Duodenal mucosa (tissue), 2 donors: ENCODE measurements at regions not wholly inside any gene's neighbourhood (a gene's known extent, or its start where the extent isn't known, plus 50 kb on each side); places are given as distances from the start of the nearest gene placed in this dataset.
"Not testable (repeated sequence)": the region's sequence is repeated elsewhere in the genome, so short reads cannot be mapped to it uniquely, and the experiment has no call there.

ENCODE experiments used
- H3K27ac ChIP-seq: one replicate; pipeline ENCODE4 v1.7.0; 2013; ENCODE audit warnings: low read depth, low read length
- H3K27me3 ChIP-seq, 2 donors: one replicate each; pipeline ENCODE4 v1.7.0; 2013; ENCODE audit warnings: low read length in 2 of 2, control low read depth in 1 of 2; ENCODE audit not compliant: insufficient read depth in 2 of 2, control insufficient read depth in 1 of 2
- H3K36me3 ChIP-seq, 2 donors: one replicate each; pipeline ENCODE4 v1.7.0; 2013; ENCODE audit warnings: low read length in 2 of 2, control low read depth in 1 of 2; ENCODE audit not compliant: insufficient read depth in 2 of 2, control insufficient read depth in 1 of 2
- H3K4me1 ChIP-seq, 2 donors: one replicate each; pipeline ENCODE4 v1.7.0; 2013; ENCODE audit warnings: low read length in 2 of 2, control low read depth in 1 of 2; ENCODE audit not compliant: insufficient read depth in 2 of 2, control insufficient read depth in 1 of 2
- H3K4me3 ChIP-seq, 2 donors: one replicate each; pipeline ENCODE4 v1.7.0; 2013; ENCODE audit warnings: low read length in 2 of 2, low read depth in 1 of 2
- H3K9ac ChIP-seq, 2 donors: one replicate each; pipeline ENCODE4 v1.7.0; 2013; ENCODE audit warnings: low read length in 2 of 2, low read depth in 1 of 2
- H3K9me3 ChIP-seq, 2 donors: one replicate each; pipeline ENCODE4 v1.7.0; 2013; ENCODE audit warnings: low read length in 2 of 2, control low read depth in 1 of 2; ENCODE audit not compliant: control insufficient read depth in 1 of 2

DNA sequence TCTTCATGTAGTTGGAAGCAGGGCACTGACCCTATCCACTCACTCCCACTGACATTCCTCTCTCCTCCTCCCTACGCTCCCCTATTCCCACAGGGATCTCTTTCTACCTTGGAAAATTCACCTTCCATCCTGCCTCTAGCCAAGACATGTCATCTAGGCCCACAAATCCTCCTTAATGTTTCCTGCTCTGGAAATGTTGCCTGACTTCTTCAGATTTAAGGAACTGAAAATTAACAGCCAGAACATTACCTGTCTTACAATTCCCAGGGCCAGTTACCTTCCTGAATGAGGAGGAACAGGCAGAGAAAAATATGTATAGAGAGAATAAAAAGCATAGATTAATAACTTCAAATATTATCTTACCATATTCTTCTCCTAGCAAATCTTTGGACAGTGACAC is 147.3 kb downstream of the MRPL39 start:
- no peak overlapping the region for H3K27ac ChIP-seq
- H3K9me3 ChIP-seq = no peaks in the 10 kb centered on the region
- peaks cover 0 to 5% of the 10 kb centered on the region in 2 donors for H3K4me1 ChIP-seq
- H3K36me3 ChIP-seq = no peaks in the 10 kb centered on the region
- H3K4me3 ChIP-seq = no peak overlapping the region
- no peak overlapping the region for H3K9ac ChIP-seq
- no peaks in the 10 kb centered on the region for H3K27me3 ChIP-seq

DNA sequence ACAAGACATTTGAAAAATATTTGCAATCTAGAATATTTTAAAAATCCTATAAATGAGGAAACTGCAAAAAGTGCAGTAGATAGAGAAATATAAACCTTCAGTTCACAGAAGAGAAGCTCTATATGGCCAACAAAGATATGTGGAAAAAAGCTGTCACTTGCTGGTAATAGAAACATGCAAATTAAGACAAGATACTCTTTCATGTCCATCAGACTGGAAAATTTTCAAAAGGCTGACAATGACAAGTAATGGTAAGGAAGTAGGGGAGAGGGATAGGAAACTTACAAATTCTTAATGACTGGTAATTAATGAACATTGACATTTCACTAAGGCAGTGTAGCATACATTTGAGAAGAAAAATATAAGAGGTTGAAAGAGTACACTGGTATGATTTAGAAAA is 147.9 kb downstream of the MRPL39 start:
- Histone ChIP-seq H3K4me3 (no peak overlapping the region), H3K4me1 (peaks cover 0 to 5% of the 10 kb centered on the region in 2 donors), H3K9ac (no peak overlapping the region), H3K27ac (no peak overlapping the region), H3K36me3 (no peaks in the 10 kb centered on the region), H3K9me3 (no peaks in the 10 kb centered on the region), H3K27me3 (no peaks in the 10 kb centered on the region)

DNA sequence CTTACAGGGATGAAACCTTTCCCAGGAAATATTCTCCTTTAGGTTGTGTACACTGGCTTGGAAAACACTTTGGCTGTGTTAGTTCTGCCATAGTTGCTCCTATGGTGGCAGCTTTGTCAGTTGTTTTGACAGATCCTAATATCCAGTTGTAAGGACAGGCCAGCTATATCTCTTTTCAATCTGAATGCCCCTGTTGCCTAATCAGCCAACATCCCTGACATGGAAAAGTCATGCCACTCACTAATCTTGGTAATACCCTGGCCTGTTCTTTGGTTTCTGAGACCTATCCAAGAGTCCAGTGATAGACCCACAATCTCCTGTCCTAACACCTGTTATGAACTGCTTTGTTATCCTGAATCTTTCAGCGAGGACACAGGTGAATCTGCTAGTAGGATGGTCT is 148.8 kb downstream of the MRPL39 start:
- H3K36me3 ChIP-seq = no peaks in the 10 kb centered on the region
- no peak overlapping the region for H3K4me3 ChIP-seq
- no peak overlapping the region for H3K27ac ChIP-seq
- no peaks in the 10 kb centered on the region for H3K9me3 ChIP-seq
- no peak overlapping the region for H3K9ac ChIP-seq
- peaks cover 0 to 5% of the 10 kb centered on the region in 2 donors for H3K4me1 ChIP-seq
- H3K27me3 ChIP-seq = no peaks in the 10 kb centered on the region

DNA sequence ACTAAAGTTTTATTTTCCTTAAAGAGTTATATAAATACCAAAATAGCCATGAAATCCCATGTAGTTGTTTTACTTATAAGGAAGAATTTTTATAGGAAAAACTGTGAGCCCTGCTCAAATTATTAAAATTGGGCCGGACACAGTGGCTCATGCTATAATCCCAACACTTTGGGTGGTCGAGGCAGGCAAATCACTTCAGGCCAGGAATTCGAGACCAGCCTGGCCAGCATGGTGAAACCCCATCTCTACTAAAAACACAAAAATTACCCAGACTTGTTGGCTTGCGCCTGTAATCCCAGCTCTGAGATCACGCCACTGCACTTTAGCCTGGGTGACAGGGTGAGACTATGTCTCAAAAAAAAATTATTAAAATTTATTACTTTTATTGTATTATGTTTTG is 149.3 kb downstream of the MRPL39 start:
- H3K27me3 ChIP-seq = no peaks in the 10 kb centered on the region
- no peaks in the 10 kb centered on the region for H3K9me3 ChIP-seq
- no peak overlapping the region for H3K9ac ChIP-seq
- H3K36me3 ChIP-seq = no peaks in the 10 kb centered on the region
- no peak overlapping the region for H3K4me3 ChIP-seq
- peaks cover 0 to 5% of the 10 kb centered on the region in 2 donors for H3K4me1 ChIP-seq
- H3K27ac ChIP-seq = no peak overlapping the region

DNA sequence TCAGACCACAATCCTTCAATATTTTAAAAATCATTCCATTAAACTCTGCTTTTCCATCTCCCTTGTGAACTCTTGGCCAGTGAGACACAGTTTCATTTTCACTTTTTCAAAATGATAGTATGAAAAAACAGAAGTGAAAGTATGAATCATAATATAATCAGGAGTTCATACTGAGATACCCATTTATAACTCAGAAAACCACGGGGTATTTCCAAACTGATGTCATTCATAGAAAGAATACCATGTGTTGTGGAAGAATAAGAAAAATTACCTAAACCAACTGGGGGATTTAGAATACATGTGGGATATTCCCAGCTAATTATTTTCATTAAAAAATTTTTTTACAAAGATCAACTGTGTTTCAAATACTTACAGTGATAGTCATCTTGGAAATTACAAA is 149.9 kb downstream of the MRPL39 start:
- H3K27ac ChIP-seq = no peak overlapping the region
- H3K4me1 ChIP-seq = peaks cover 0 to 5% of the 10 kb centered on the region in 2 donors
- no peak overlapping the region for H3K9ac ChIP-seq
- no peaks in the 10 kb centered on the region for H3K36me3 ChIP-seq
- H3K27me3 ChIP-seq = no peaks in the 10 kb centered on the region
- no peak overlapping the region for H3K4me3 ChIP-seq
- H3K9me3 ChIP-seq = no peaks in the 10 kb centered on the region

DNA sequence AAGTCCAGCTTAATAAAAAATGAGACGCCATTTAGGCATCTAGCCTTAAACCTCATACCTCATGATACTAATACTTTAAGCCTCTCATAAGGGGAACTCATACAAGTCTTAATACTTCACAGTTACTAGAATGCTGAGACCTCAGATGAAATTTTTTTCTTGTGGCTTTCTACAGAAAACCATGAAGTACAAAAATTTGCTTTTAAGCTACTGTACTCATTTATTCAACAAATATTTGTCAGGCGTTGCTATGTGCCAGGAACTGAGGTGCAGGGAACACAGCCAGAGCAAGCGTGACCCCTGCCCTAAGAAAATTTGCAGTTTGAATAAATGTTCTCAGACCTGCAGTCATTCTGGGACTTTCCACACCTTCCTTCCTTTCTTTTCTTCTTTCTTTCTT is 150.6 kb downstream of the MRPL39 start:
- Histone ChIP-seq H3K9ac (no peak overlapping the region), H3K4me1 (peaks cover 0 to 5% of the 10 kb centered on the region in 2 donors), H3K36me3 (no peaks in the 10 kb centered on the region), H3K4me3 (no peak overlapping the region), H3K9me3 (no peaks in the 10 kb centered on the region), H3K27me3 (no peaks in the 10 kb centered on the region), H3K27ac (no peak overlapping the region)

DNA sequence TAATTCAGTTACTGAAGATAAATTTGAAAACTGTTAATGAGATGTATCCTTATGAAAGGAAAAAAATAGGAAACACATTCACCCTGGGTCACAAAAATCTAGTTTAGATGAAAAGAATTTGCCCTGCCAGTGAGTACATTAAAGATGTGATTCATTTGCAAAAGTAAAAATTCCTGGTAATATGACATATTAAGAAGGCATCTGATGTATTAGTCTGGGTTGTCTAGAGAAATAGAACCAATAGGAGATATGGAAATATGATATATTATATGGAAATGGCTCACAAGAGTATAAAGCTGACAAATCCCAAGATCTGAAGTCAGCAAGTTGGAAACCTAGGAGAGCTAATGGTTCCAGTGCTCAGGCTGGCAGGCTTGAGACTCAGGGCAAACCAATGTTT is 153.8 kb downstream of the MRPL39 start:
- H3K9ac ChIP-seq = no peak overlapping the region
- no peak overlapping the region for H3K4me3 ChIP-seq
- peaks cover 0 to 5% of the 10 kb centered on the region in 2 donors for H3K4me1 ChIP-seq
- H3K27me3 ChIP-seq = no peaks in the 10 kb centered on the region
- H3K36me3 ChIP-seq = no peaks in the 10 kb centered on the region
- no peaks in the 10 kb centered on the region for H3K9me3 ChIP-seq
- no peak overlapping the region for H3K27ac ChIP-seq

DNA sequence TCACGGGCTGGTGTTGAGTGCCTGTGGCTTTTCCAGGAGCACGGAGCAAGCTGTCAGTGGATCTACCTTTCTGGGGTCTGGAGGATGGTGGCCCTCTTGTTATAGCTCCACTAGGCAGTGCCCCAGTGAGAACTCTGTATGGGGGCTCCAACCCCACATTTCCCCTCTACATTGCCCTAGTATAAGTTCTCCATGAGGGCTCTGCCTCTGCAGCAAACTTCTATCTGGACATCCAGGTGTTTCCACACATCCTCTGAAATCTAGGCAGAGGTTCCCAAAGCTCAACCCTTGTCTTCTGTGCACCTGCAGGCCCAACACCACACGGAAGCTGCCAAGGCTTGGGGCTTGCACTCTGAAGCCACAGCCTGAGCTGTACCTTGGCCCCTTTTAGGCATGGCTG is 157.3 kb downstream of the MRPL39 start:
- Histone ChIP-seq H3K27ac (no peak overlapping the region), H3K27me3 (no peaks in the 10 kb centered on the region), H3K4me3 (no peak overlapping the region), H3K9me3 (peaks cover 0 to 2% of the 10 kb centered on the region in 2 donors), H3K4me1 (no peaks in the 10 kb centered on the region), H3K36me3 (no peaks in the 10 kb centered on the region), H3K9ac (no peak overlapping the region)

DNA sequence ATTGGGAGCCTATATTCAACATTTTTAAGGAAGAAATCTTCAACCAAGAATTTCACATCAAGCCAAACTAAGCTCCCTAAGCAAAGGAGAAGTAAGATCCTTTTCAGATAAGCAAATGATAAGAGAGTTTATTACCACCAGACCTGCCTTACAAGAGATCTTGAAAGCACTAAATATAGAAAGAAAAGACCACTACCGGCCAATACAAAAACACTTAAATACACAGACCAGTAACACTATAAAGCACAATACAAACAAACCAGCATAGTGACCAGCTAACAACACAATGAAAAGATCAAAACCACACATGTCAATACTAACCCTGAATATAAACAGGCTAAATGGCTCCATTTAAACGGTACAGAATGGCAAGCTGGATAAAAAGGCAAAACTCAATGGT is 165.4 kb downstream of the MRPL39 start:
- H3K36me3 ChIP-seq = no peaks in the 10 kb centered on the region

DNA sequence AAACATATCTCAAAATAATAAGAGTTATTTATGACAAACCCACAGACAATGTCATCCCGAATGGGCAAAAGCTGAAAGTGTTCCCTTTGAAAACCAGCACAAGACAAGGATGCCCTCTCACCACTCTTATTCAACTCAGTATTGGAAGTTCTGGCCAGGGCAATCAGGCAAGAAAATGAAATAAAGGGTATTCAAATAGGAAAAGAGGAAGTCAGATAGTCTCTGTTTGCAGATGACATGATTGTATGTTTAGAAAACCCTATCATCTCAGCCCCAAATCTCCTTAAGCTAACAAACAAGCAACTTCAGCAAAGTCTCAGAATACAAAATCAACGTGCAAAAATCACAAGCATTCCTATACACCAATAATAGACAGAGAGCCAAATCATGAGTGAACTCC is 169.8 kb downstream of the MRPL39 start:
- H3K9ac ChIP-seq, H3K4me1 ChIP-seq, H3K27me3 ChIP-seq, H3K27ac ChIP-seq, H3K36me3 ChIP-seq, H3K9me3 ChIP-seq, H3K4me3 ChIP-seq: not testable (repeated sequence)

More for the DNA sequence above, 165.4 kb downstream of the MRPL39 start:
- Histone ChIP-seq H3K4me1 (no peaks in the 10 kb centered on the region), H3K27me3 (no peaks in the 10 kb centered on the region), H3K27ac (no peak overlapping the region), H3K4me3 (no peak overlapping the region), H3K9me3 (no peaks in the 10 kb centered on the region), H3K9ac (no peak overlapping the region)

DNA sequence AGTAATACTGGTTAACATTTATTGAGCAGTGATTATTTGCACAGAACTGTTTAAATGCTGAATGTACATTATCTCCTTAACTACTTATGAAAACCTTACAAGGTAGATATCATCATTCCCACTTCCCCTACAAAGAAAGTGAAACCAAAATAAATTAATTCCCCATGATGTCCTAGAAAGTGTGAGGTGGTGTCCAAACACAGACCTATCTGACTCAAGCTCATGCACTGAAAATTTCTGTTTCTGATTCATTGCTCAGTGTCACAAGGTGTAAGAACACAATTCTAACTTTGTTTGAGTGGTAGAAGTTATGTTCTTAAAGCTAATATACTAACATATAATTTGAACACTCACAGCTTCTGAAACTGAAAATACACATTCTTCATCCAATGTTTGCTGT is 178.7 kb downstream of the MRPL39 start:
- Histone ChIP-seq H3K27me3 (no peaks in the 10 kb centered on the region), H3K4me1 (no peaks in the 10 kb centered on the region), H3K36me3 (no peaks in the 10 kb centered on the region), H3K27ac (no peak overlapping the region), H3K9me3 (no peaks in the 10 kb centered on the region), H3K4me3 (no peak overlapping the region), H3K9ac (no peak overlapping the region)
